Stimulated activated CD8-positive, alpha-beta memory T cell treated with anti-CD3 and anti-CD28 coated beads, Interleukin-4, amount 100 ng/mL, for 4 hours (primary cell): ENCODE measurements at regions not wholly inside any gene's neighbourhood (a gene's known extent, or its start where the extent isn't known, plus 50 kb on each side); places are given as distances from the start of the nearest gene placed in this dataset.
"Not testable (repeated sequence)": the region's sequence is repeated elsewhere in the genome, so short reads cannot be mapped to it uniquely, and the experiment has no call there.

Source experiments
- DNase-seq, 2 donors: peaks; one replicate each; pipeline ENCODE4 v3.0.0-alpha.2; 2020; ENCODE audit warnings: low read depth in 2 of 2, low spot score in 1 of 2

GRCh38 chr9:62798884-62799850, 1609.3 kb downstream of the SPATA31A7 start:
- DNase-seq, result not testable (repeated sequence)

- DNase-seq, result not testable (repeated sequence)
Measured at GRCh38 chr9:62799851-62800371, 1610.1 kb downstream of the SPATA31A7 start.

GRCh38 chr9:62800451-62801371, 1610.9 kb downstream of the SPATA31A7 start:
- not testable (repeated sequence) for DNase-seq

GRCh38 chr9:62801372-62801811, 1611.6 kb downstream of the SPATA31A7 start:
- DNase-seq, result not testable (repeated sequence)

GRCh38 chr9:62801961-62802718, 1612.3 kb downstream of the SPATA31A7 start:
- DNase-seq, result peak in 1 of 2 donors; percentile 63

- not testable (repeated sequence) for DNase-seq
Measured at GRCh38 chr9:62802719-62803079, 1612.9 kb downstream of the SPATA31A7 start.

- not testable (repeated sequence) for DNase-seq
Measured at GRCh38 chr9:62803099-62803498, 1613.3 kb downstream of the SPATA31A7 start.

GRCh38 chr9:62804314-62804713, 1614.5 kb downstream of the SPATA31A7 start:
- not testable (repeated sequence) for DNase-seq

GRCh38 chr9:62807424-62807823, 1617.6 kb downstream of the SPATA31A7 start:
- not testable (repeated sequence) for DNase-seq

- not testable (repeated sequence) for DNase-seq
Measured at GRCh38 chr9:62808081-62808480, 1618.2 kb downstream of the SPATA31A7 start.

GRCh38 chr9:62810318-62810717, 1620.5 kb downstream of the SPATA31A7 start:
- not testable (repeated sequence) for DNase-seq

GRCh38 chr9:62810811-62811315, 1621.0 kb downstream of the SPATA31A7 start:
- DNase-seq, result not testable (repeated sequence)

- not testable (repeated sequence) for DNase-seq
Measured at GRCh38 chr9:62815436-62815835, 1625.6 kb downstream of the SPATA31A7 start.

- not testable (repeated sequence) for DNase-seq
Measured at GRCh38 chr9:62816331-62816730, 1626.5 kb downstream of the SPATA31A7 start.

GRCh38 chr9:62817214-62817613, 1627.4 kb downstream of the SPATA31A7 start:
- DNase-seq, result not testable (repeated sequence)

GRCh38 chr9:62822185-62822584, 1632.3 kb downstream of the SPATA31A7 start:
- not testable (repeated sequence) for DNase-seq

GRCh38 chr9:62827957-62828907, 1638.4 kb downstream of the SPATA31A7 start:
- DNase-seq, result not testable (repeated sequence)

GRCh38 chr9:62830829-62831459, 1641.1 kb downstream of the SPATA31A7 start:
- DNase-seq, result not testable (repeated sequence)
